Fibroblast of pulmonary artery (primary cell): ENCODE measurements at regions not wholly inside any gene's neighbourhood (a gene's known extent, or its start where the extent isn't known, plus 50 kb on each side); places are given as distances from the start of the nearest gene placed in this dataset.

Experiments used
- DNase-seq: peaks from one replicate; pipeline ENCODE4 v3.0.0-alpha.2; 2010; ENCODE audit warnings: low read depth
- H3K4me3 ChIP-seq: replicated peaks from 2 replicates; pipeline ENCODE4 v1.5.1; 2011; ENCODE audit warnings: low read depth, mild to moderate bottlenecking, control low read depth, low read length, moderate library complexity
- CTCF ChIP-seq: IDR thresholded peaks from 2 replicates; pipeline ENCODE4 v1.5.1; 2011; ENCODE audit warnings: mild to moderate bottlenecking, control low read depth, low read length, inconsistent platforms; ENCODE audit errors: missing control alignments

GRCh38 chr16:72285728-72286127 lies 113.8 kb upstream of the PMFBP1 start:
- no peak for DNase-seq
- no peak overlapping the region for H3K4me3 ChIP-seq
- TF ChIP-seq CTCF = no peak

GRCh38 chr16:72285324-72285723 lies 113.4 kb upstream of the PMFBP1 start:
- no peak overlapping the region for H3K4me3 ChIP-seq
- no peak for DNase-seq
- TF ChIP-seq CTCF = no peak

- DNase-seq = no peak
- no peak for TF ChIP-seq CTCF
Observed at GRCh38 chr16:72284042-72284789, 112.3 kb upstream of the PMFBP1 start.

DNA sequence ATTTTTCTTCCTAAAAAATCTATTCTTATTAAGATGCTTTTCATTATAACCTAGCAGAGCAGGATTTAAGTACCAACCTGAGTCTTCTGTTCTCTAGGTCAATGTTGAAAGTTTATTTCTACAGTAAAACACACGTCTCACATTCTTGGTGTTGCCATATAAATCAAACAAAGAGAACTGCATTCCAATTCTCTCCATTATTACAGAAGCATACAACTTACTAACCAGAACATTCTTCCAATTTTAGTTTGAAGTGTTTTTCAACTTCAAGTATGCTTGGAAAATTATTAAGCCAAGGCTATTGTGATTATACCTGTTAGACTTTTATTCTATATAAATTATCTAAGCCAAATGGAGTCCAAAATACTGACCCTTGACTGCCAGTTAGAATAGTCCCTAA lies 110.4 kb upstream of the PMFBP1 start:
- TF ChIP-seq CTCF = no peak
- no peak overlapping the region for H3K4me3 ChIP-seq
- no peak for DNase-seq

More at GRCh38 chr16:72284042-72284789, 112.3 kb upstream of the PMFBP1 start:
- no peak overlapping the region for H3K4me3 ChIP-seq

DNA sequence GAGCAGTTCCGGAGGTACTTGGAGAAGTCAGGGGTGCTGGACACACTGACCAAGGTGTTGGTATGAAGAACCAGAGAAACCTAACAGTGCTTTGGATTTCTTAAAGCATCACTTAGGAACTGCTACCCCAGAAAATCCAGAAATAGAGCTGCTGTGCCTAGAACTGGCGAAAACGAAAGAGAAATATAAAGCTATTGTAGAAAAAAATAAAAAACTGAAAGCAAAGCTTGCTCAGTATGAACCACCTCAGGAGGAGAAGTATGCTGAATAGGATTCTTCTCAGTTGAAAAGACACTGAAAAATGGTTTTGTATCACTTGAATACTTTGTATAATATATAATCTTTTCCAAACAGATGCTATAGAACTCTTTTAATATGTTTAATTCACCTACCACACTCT lies 106.3 kb upstream of the PMFBP1 start:
- TF ChIP-seq CTCF = no peak
- no peak for DNase-seq
- no peak overlapping the region for H3K4me3 ChIP-seq

DNA sequence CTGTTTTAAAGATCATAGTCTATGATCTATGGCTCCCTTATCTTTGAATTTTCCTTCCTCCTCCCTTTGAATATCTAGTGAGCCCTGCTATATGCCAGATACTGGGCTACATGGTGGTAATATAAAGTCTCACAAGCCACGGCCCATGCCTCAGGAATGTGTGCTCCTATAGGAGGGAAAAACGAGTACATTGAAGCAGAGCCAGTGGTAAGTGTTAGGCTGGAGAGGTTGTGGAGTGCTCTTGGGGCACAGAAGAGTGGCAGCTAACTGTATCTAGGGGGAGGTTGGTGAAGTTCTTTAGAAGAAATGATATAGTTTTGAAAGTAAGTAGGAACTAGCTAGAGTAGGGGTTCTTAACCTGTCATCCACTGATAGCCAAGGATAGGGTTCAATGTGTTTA lies 105.8 kb upstream of the PMFBP1 start:
- H3K4me3 ChIP-seq = no peak overlapping the region
- TF ChIP-seq CTCF = no peak
- DNase-seq = no peak

GRCh38 chr16:72271699-72272240 lies 99.8 kb upstream of the PMFBP1 start:
- DNase-seq = no peak
- no peak overlapping the region for H3K4me3 ChIP-seq
- no peak for TF ChIP-seq CTCF
